Aorta (tissue), 5 donors: ENCODE measurements at regions not wholly inside any gene's neighbourhood (a gene's known extent, or its start where the extent isn't known, plus 50 kb on each side); places are given as distances from the start of the nearest gene placed in this dataset.

ENCODE experiments used
- ATAC-seq: fragments of 200-7000 bp; cut with Tn5 transposase; one replicate; pipeline ENCODE4 v1.9.1; 2022; ENCODE audit warnings: moderate library complexity; ENCODE audit not compliant: low FRiP score
- DNase-seq, 2 donors: peaks; one replicate each; pipeline ENCODE4 v3.0.0-alpha.2; 2020
- H3K27ac ChIP-seq, 2 donors: one replicate each; pipeline ENCODE4 v1.5.1; 2013; ENCODE audit warnings: low read length in 2 of 2, mild to moderate bottlenecking in 2 of 2, moderate library complexity in 2 of 2, control low read depth in 1 of 2, inconsistent platforms in 1 of 2, low read depth in 1 of 2
- H3K27me3 ChIP-seq, 2 donors: one replicate each; pipeline ENCODE4 v1.6.1; 2013; ENCODE audit warnings: control low read depth in 1 of 2, low read length in 1 of 2, mild to moderate bottlenecking in 1 of 2, moderate library complexity in 1 of 2; ENCODE audit not compliant: insufficient read depth in 2 of 2, control insufficient read depth in 1 of 2
- H3K36me3 ChIP-seq, 2 donors: one replicate each; pipeline ENCODE4 v1.6.1; 2013; ENCODE audit warnings: control low read depth in 1 of 2, low read length in 1 of 2, mild to moderate bottlenecking in 1 of 2; ENCODE audit not compliant: insufficient read depth in 2 of 2, control insufficient read depth in 1 of 2
- H3K4me1 ChIP-seq, 2 donors: one replicate each; pipeline ENCODE4 v1.6.1; 2013; ENCODE audit warnings: low read length in 2 of 2, control low read depth in 1 of 2, mild to moderate bottlenecking in 1 of 2, moderate library complexity in 1 of 2; ENCODE audit not compliant: insufficient read depth in 2 of 2, control insufficient read depth in 1 of 2
- H3K4me3 ChIP-seq, 2 donors: one replicate each; pipeline ENCODE4 v1.5.1; 2013; ENCODE audit warnings: low read length in 2 of 2, control low read depth in 1 of 2, mild to moderate bottlenecking in 1 of 2
- H3K9me3 ChIP-seq: one replicate; pipeline ENCODE4 v1.6.1; 2013; ENCODE audit warnings: mild to moderate bottlenecking, low read length; ENCODE audit not compliant: control insufficient read depth
- WGBS, 2 donors: extraction: QIAGEN DNeasy Blood & Tissue Kit; methylation state at CpG; one replicate each; pipeline ENCODE4 v1.1.7; 2013; 5-methylcytosine and 5-hydroxymethylcytosine counted together
- intact Hi-C, 2 donors: fragments of 100-400 bp; cut with DNase I; formaldehyde crosslinking; loops; one replicate each; pipeline versions ENCODE4 v1.14.2 to v1.15.0; 2022
- donor health status: healthy with polysubstance abuse.
- donor health status: Bipolar disorder and iron deficiency.
- donor health status: DM: no; HTN: no; CAD: no.
- donor health status: DM: no; HTN: no; CAD: no.
- donor health status: DM: yes; HTN: yes; CAD: no.

DNA sequence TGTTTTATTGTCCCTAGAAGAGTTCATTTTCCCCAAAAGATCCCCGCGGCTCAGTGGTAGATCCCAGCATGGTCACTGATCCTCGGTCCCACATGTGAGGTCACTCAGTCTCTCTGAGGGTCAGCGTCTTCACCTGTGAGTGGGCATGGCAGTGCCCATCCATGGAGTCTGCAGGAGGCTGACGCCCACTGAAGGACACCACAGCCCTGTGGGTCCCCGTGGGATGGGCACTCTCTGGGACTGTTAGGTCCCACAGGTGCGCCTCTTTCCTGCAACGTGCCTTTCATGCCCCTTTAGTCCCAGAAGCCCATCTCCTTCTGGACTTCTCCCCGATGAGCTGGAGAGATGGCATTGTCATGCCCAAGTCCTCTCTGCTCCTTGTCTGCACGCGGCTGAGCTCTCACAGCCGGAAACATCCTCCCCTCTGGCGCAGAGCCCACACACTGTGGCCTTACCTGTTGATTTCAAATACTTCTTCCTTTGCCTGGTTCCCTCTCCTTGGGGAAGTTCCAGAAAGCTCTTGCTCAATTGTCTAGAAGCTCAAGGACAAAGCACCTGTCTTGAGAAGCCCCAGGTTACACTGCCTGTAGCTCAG is 75.9 kb downstream of the PTGR3 start:
- H3K27me3 ChIP-seq = no peaks in the 10 kb centered on the region
- no peaks in the 10 kb centered on the region for H3K36me3 ChIP-seq
- whole genome bisulfite sequencing, 2 donors = 91 to 95% methylated on average over 13 of the region's 13 CpGs
- intact Hi-C loops = loop anchor here in 1 of 2 donors (10.0 kb wide), 1 partner anchor 342 kb away; no protein-coding TSS in a partner anchor
- H3K9me3 ChIP-seq = no peaks in the 10 kb centered on the region
- H3K4me1 ChIP-seq = no peaks in the 10 kb centered on the region
- no peak for ATAC-seq
- H3K27ac ChIP-seq = no peak overlapping the region
- no peak for DNase-seq
- no peak overlapping the region for H3K4me3 ChIP-seq

DNA sequence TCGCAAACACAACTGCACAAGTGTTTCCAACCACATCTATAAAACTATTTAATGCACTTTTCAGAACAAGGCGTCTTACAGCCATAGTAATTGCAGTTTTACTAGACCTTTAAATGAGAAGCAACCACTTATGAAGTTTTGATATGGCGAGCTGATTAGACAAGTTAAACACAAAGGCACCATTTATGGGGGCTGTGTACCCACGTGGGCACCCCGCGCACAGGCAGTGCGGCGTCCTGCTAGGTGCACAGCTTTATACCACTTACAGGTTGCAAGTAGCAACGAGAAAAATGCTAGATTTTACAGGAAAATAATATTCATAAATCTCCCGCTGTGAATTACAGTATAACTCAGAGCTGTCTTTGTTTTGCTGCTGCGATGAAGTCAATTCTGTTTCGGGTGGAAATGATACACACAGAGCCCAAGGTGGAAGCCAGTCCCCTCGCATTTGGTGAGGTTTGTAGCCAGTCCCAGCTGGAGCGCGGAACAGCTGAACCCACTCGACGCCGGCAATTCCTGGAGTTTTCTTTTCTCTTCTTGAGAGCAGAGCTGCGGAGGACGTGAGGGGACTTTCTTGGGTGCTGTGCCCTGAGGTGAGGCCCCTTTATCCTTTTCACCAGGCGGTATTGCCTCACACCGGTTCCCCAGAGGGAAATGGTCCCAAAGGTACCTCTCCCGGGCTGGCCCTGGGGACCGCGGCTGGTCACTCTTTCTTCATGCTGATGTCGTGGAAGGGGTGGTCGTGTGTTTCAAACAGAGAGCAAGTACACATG is 76.7 kb downstream of the PTGR3 start:
- H3K36me3 ChIP-seq = no peaks in the 10 kb centered on the region
- H3K27ac ChIP-seq = no peak overlapping the region
- DNase-seq = no peak
- WGBS, 2 donors = 94 to 95% methylated on average over 27 of the region's 27 CpGs
- ATAC-seq = no peak
- H3K4me1 ChIP-seq = no peaks in the 10 kb centered on the region
- intact Hi-C loops = loop anchor here in 1 of 2 donors (10.0 kb wide), 1 partner anchor 343 kb away; no protein-coding TSS in a partner anchor
- H3K9me3 ChIP-seq = no peaks in the 10 kb centered on the region
- no peaks in the 10 kb centered on the region for H3K27me3 ChIP-seq
- H3K4me3 ChIP-seq = no peak overlapping the region

DNA sequence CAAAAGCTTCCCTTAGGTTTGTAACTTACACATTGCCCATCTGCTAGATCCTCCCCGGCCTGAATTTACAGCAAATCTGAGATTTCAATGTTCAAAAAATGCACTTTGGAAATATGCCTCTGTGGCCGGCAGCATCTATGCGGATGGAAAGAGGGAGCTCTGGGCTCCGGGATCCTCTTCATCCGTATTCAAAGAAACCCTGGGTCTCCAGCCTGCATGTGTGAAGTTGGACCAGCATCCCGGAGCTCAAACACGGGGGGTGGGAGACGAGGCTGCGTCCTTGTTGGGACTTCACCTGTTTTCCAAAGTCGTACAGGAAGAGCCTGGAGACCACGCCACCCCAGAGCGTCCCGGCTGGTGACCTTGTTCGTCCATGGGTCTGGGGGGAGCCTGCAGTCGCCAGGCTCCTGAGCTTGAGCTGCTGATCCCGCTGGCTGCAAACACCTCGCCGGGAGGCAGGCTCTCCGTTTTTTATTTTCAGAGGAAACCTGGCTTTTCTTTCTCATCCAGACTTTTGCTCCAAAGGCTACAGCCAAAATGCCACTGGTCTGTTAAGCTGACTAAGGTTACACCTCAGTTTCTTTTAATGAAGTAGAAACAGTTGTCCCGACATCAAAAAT is 77.4 kb downstream of the PTGR3 start:
- Histone ChIP-seq H3K27me3 (no peaks in the 10 kb centered on the region), H3K4me1 (no peaks in the 10 kb centered on the region), H3K9me3 (no peaks in the 10 kb centered on the region), H3K4me3 (no peak overlapping the region), H3K36me3 (no peaks in the 10 kb centered on the region), H3K27ac (no peak overlapping the region)
- DNase-seq (no peak), ATAC-seq (no peak)
- intact Hi-C loops = loop anchor here in 1 of 2 donors (10.0 kb wide), 1 partner anchor 343 kb away; no protein-coding TSS in a partner anchor
- WGBS, 2 donors = 24 to 37% methylated on average over 20 of the region's 20 CpGs

DNA sequence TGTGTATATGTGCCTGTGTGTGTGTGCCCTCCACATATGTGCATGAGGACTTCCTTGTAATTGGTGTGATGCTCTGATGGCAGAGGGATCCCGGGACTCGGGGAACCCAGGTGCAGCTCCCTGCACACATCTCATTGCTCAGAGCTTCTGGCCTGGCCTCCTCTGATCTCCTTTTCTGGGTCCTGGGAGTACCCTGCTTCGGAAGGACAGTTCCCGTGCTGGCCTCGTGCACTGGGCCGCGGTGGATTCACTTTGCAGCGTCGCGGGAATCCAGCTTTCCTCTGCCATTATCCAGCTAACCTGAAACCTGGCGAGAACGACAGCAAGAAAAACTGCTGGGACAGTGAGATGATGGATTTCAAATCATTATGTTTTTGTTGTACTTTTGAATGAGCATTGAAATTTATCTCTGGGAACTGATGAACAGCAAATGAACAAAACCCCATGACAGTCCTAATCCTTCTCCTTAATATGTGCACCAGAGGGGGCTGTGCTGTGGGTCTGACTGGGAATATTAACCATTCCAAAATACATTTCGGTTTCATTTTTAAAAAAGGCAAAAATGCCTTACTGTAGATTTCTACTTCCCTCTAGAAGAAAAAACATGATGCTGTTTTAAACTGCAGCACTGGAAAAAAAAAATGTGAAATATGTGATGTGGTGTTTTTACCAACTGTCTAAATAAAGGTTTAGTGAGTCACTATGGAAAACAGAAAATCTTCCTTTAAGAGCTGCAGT is 78.2 kb downstream of the PTGR3 start:
- Histone ChIP-seq H3K27ac (no peak overlapping the region), H3K4me1 (no peaks in the 10 kb centered on the region), H3K27me3 (no peaks in the 10 kb centered on the region), H3K9me3 (no peaks in the 10 kb centered on the region), H3K36me3 (no peaks in the 10 kb centered on the region), H3K4me3 (no peak overlapping the region)
- intact Hi-C loops = loop anchor here in 1 of 2 donors (10.0 kb wide), 1 partner anchor 344 kb away; no protein-coding TSS in a partner anchor
- DNase-seq (no peak), ATAC-seq (no peak)
- 62 to 63% methylated on average over 13 of the region's 13 CpGs for WGBS, 2 donors

DNA sequence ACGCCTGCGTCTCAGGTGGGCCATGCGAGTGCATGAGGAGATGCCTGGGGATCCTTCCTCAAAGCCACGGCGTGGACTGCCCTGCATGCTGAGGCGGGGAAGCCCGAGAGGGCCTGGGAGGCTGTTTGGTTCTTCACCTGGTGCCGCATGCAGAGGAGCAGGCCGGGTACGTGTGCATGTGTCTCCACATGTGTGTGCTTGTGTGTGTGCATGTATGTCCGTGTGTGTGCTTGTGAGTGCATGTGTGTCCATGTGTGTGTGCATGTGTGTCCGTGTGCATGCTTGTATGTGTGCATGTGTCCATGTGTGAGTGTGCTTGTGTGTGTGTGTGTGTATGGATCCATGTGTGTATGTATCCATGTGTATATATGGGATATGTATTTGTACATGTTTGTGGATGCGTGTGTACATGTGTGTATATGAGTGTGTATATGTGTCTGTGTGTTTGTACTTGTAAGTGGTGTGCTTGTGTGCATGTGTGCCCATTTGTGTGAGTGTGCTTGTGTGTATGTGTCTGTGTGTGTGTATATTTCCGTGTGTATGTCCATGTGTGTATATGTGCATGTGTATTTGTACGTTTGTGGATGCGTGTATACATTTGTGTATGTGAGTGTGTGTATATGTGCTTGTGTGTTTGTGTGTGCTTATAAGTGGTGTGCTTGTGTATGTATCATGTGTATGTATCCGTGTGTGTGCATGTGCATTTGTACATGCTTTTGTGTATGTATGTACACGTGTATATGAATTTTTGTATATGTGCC is 79.0 kb downstream of the PTGR3 start:
- 89 to 93% methylated on average over 18 of the region's 18 CpGs for WGBS, 2 donors
- Histone ChIP-seq H3K4me1 (no peaks in the 10 kb centered on the region), H3K4me3 (no peak overlapping the region), H3K27ac (no peak overlapping the region), H3K36me3 (no peaks in the 10 kb centered on the region), H3K9me3 (no peaks in the 10 kb centered on the region), H3K27me3 (no peaks in the 10 kb centered on the region)
- no peak for ATAC-seq
- DNase-seq = no peak
- intact Hi-C loops = loop anchor here in 1 of 2 donors (10.0 kb wide), 1 partner anchor 345 kb away; no protein-coding TSS in a partner anchor

DNA sequence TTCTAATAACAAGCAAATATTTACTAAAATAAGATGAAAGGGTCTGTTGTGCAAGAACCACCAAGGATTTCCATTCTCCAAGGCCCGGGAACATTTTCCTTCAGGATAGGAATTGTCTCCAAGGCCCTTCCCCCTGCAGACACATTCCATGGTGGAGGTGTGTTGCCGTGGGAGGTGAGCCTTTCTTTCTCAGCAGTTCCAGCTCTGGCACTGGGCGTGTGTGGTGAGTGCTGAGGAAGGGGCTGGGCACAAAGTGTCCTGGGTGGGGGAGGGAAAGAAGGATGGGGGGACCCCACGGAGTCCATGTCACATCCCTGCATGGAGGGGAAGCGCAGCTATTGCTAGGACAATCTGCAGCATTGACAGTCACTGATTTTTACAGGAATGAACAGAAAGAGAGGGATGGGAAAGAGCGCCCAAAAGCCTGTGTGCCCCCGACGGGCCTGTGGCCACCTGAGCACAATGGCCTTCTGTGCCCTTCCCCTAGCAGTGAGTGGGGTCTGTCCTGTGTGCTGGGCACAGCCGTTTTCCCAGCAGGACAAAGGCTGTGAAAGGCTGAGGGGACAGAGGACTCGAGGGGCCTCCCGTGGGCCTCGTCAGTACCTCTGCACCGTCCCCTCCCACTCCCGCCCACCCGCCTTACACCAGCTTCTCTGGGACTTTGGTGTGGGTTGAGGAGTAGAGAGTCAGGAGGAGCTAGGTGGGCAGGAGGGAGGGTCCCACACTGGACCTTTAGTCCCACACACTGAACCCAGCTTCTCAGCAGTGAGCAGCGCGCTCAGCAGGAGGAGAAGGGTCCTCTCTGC is 79.8 kb downstream of the PTGR3 start:
- ATAC-seq = no peak
- Histone ChIP-seq H3K36me3 (no peaks in the 10 kb centered on the region), H3K27me3 (no peaks in the 10 kb centered on the region), H3K4me1 (no peaks in the 10 kb centered on the region), H3K9me3 (no peaks in the 10 kb centered on the region), H3K27ac (no peak overlapping the region), H3K4me3 (no peak overlapping the region)
- DNase-seq = no peak
- WGBS, 2 donors = 88 to 93% methylated on average over 17 of the region's 17 CpGs
- intact Hi-C loops = no loop called here

DNA sequence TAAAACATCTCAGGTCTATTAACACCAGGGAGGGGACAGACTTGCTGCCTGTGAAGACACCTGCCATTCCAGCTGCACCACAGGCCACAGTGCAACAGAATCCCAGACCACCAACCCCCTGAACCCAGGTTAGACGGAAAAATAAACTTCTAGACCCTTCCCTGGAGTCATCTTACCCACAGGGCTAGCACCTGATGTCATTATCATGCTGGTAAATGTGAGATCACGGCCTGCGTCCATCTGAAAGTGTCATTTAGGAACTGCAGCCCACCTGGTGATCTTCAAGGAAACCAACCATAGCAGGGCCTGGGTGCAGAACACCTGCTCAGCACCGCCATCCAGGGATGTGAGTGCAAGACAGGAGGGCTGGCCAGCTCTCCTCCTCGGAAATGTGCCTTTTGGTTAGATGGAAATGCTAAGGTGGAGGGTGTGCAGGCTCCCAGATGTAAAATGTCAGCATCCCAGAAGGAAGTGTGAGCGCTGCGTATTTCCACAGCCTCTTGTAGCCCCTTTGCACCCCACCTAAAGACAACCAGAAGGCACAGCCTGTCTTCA is 80.8 kb downstream of the PTGR3 start:
- ATAC-seq (no peak), DNase-seq (no peak)
- Histone ChIP-seq H3K9me3 (no peaks in the 10 kb centered on the region), H3K27me3 (no peaks in the 10 kb centered on the region), H3K27ac (no peak overlapping the region), H3K4me3 (no peak overlapping the region), H3K4me1 (no peaks in the 10 kb centered on the region), H3K36me3 (no peaks in the 10 kb centered on the region)
- intact Hi-C loops = no loop called here
- WGBS, 2 donors = 96 to 97% methylated on average over 7 of the region's 7 CpGs
